ENCODE measurements at regions not wholly inside any gene's neighbourhood (a gene's known extent, or its start where the extent isn't known, plus 50 kb on each side); places are given as distances from the start of the nearest gene placed in this dataset.

- CTCF ChIA-PET, result interaction anchor here (0.7 to 1.9 kb wide), 2 partner anchors 12 to 575 kb away, joined by 3 to 4 read pairs; no protein-coding TSS in a partner anchor
- 74% methylated on average over 4 of the region's 4 CpGs for WGBS (ENCODE audit: missing lambda C conversion rate)
These were observed 87.2 kb upstream of the COL1A2 start for GRCh38 chr7:94307399-94308048.

GRCh38 chr7:94311515-94311914 is 83.2 kb upstream of the COL1A2 start:
- Histone ChIP-seq H3K9me3 (no peaks in the 10 kb centered on the region), H3K27ac (no peak overlapping the region), H3K4me2 (no peak overlapping the region), H3K4me3 (no peak overlapping the region), H3K4me1 (peaks cover 18% of the 10 kb centered on the region)
- CTCF ChIA-PET, result no interaction called here
- DNase-seq (ENCODE audit: low read depth in 1 of 2, low spot score in 1 of 2) (no peak), ATAC-seq (no peak), FAIRE-seq (peak; percentile 32)
- WGBS (ENCODE audit: missing lambda C conversion rate), result 81% methylated on average over 6 of the region's 6 CpGs
- POLR2A ChIA-PET, result no interaction called here
- TF ChIP-seq HEYL (CRISPR knock-in tag; IDR thresholded peaks at IDR 0.05) (no peak), EHF (CRISPR knock-in tag; IDR thresholded peaks at IDR 0.05) (no peak), FOSB (CRISPR knock-in tag; IDR thresholded peaks at IDR 0.05) (no peak), E2F6 (IDR thresholded peaks at IDR 0.05; ENCODE audit: borderline replicate concordance, low read depth) (no peak), HES2 (IDR thresholded peaks at IDR 0.05) (no peak), TP53 (CRISPR knock-in tag; IDR thresholded peaks at IDR 0.05) (no peak), RARB (CRISPR knock-in tag; IDR thresholded peaks at IDR 0.05) (no peak), CHD4 (IDR thresholded peaks at IDR 0.05; ENCODE audit: borderline replicate concordance) (no peak)

More at GRCh38 chr7:94307399-94308048, 87.2 kb upstream of the COL1A2 start:
- no peak overlapping the region for H3K4me2 ChIP-seq
- ATAC-seq (no peak), FAIRE-seq (no peak), DNase-seq (ENCODE audit: low read depth in 1 of 2, low spot score in 1 of 2) (no peak)
- H3K27ac ChIP-seq, result no peak overlapping the region
- POLR2A ChIA-PET, result no interaction called here
- H3K9me3 ChIP-seq, result no peaks in the 10 kb centered on the region
- peaks cover 14% of the 10 kb centered on the region for H3K4me1 ChIP-seq
- no peak for TF ChIP-seq RARB (CRISPR knock-in tag; IDR thresholded peaks at IDR 0.05)
- no peak for TF ChIP-seq ATOH8 (CRISPR knock-in tag; IDR thresholded peaks at IDR 0.05; ENCODE audit: low read depth)
- TF ChIP-seq SREBF2 (IDR thresholded peaks at IDR 0.05), result no peak
- no peak for TF ChIP-seq CBX2 (IDR thresholded peaks at IDR 0.05; ENCODE audit: borderline replicate concordance, low read depth)
- no peak for TF ChIP-seq RAD21 (conservative IDR thresholded peaks at IDR 0.05 in 1 of 2, IDR thresholded peaks at IDR 0.05 in 1 of 2)
- TF ChIP-seq HES2 (IDR thresholded peaks at IDR 0.05), result no peak
- no peak for TF ChIP-seq KDM5A (IDR thresholded peaks at IDR 0.05)
- H3K4me3 ChIP-seq, result no peak overlapping the region

- TF ChIP-seq HES2 (IDR thresholded peaks at IDR 0.05) (no peak), REST (IDR thresholded peaks at IDR 0.05) (no peak), HEYL (CRISPR knock-in tag; IDR thresholded peaks at IDR 0.05) (no peak), EP300 (IDR thresholded peaks at IDR 0.05) (no peak), HOXB5 (CRISPR knock-in tag; IDR thresholded peaks at IDR 0.05) (no peak), NFE2L2 (conservative IDR thresholded peaks at IDR 0.05; ENCODE audit: low read length) (no peak), KDM5A (IDR thresholded peaks at IDR 0.05) (no peak), RCOR1 (IDR thresholded peaks at IDR 0.05; ENCODE audit: low read depth, low read length) (no peak), PHF8 (IDR thresholded peaks at IDR 0.05; ENCODE audit: borderline replicate concordance, low read depth) (no peak), NR3C1 (IDR thresholded peaks at IDR 0.05) (no peak), RNF2 (IDR thresholded peaks at IDR 0.05; ENCODE audit: borderline replicate concordance, low read depth) (no peak), RAD21 (conservative IDR thresholded peaks at IDR 0.05 in 1 of 2, IDR thresholded peaks at IDR 0.05 in 1 of 2) (no peak), POLR2A (IDR thresholded peaks at IDR 0.05; ENCODE audit: low read length) (no peak), RFX5 (IDR thresholded peaks at IDR 0.05) (no peak), ATOH8 (CRISPR knock-in tag; IDR thresholded peaks at IDR 0.05; ENCODE audit: low read depth) (no peak), FOSB (CRISPR knock-in tag; IDR thresholded peaks at IDR 0.05) (no peak), SMC3 (IDR thresholded peaks at IDR 0.05) (no peak), KDM1A (IDR thresholded peaks at IDR 0.05; ENCODE audit: low read depth) (no peak), MAFK (IDR thresholded peaks at IDR 0.05; ENCODE audit: partially characterized antibody) (no peak), CBX8 (IDR thresholded peaks at IDR 0.05) (no peak)
- ChIA-PET POLR2A (no interaction called here), CTCF (interaction anchor here (0.9 to 1.4 kb wide), 2 partner anchors 18 to 123 kb away, joined by 4 to 5 read pairs; no protein-coding TSS in a partner anchor)
- Histone ChIP-seq H3K9me3 (0 out of 3 replicates have a peak, but pooled peaks cover 5% of the 10 kb centered on the region), H3K4me1 (peaks cover 18% of the 10 kb centered on the region), H3K27ac (peak overlapping the region; percentile 12 to 46; a peak in 2 of 6 replicates), H3K4me3 (no peak overlapping the region), H3K4me2 (peak overlapping the region; percentile 56)
- no peak for FAIRE-seq
- no peak for DNase-seq (ENCODE audit: low read depth in 1 of 2, low spot score in 1 of 2)
- 64% methylated on average over 2 of the region's 2 CpGs for WGBS (ENCODE audit: missing lambda C conversion rate)
- no peak for ATAC-seq
These were observed 80.8 kb upstream of the COL1A2 start for GRCh38 chr7:94313926-94314325.
